ENCODE measurements at regions not wholly inside any gene's neighbourhood (a gene's known extent, or its start where the extent isn't known, plus 50 kb on each side); places are given as distances from the start of the nearest gene placed in this dataset.

- H2AFZ ChIP-seq (ENCODE audit: low read length): no peak overlapping the region
- no peak overlapping the region for H3K14ac ChIP-seq (ENCODE audit: insufficient read length)
- no peak overlapping the region for H2BK5ac ChIP-seq (ENCODE audit: low read depth, low read length)
- H3K56ac ChIP-seq (replicated peaks; ENCODE audit: insufficient read length, low read depth, low read length): no peak overlapping the region
- no peaks in the 10 kb centered on the region for H3K79me1 ChIP-seq (ENCODE audit: low read depth, low read length)
- no peaks in the 10 kb centered on the region for H3K36me3 ChIP-seq (ENCODE audit: control insufficient read depth in 2 of 4, insufficient read depth in 4 of 4, low read length in 3 of 4)
- FAIRE-seq: no peak
- POLR2A ChIA-PET (ENCODE audit: partially characterized antibody): interaction anchor here (1.0 kb wide), 1 partner anchor 19 kb away, joined by 3 read pairs; no protein-coding TSS in a partner anchor
- H4K91ac ChIP-seq (replicated peaks; ENCODE audit: insufficient read length, low read length): no peak overlapping the region
- no peak overlapping the region for H2BK20ac ChIP-seq (ENCODE audit: low read length)
- H4K20me1 ChIP-seq (replicated peaks in 1 of 2; ENCODE audit: control insufficient read depth in 1 of 2, insufficient read depth in 2 of 2, low read length in 2 of 2): no peaks in the 10 kb centered on the region
- H3K23ac ChIP-seq (ENCODE audit: insufficient read length): no peak overlapping the region
- H3K4ac ChIP-seq (replicated peaks; ENCODE audit: insufficient read length, low read depth, low read length): no peak overlapping the region
- H2BK120ac ChIP-seq (replicated peaks; ENCODE audit: low read depth, low read length): no peak overlapping the region
- no peak overlapping the region for H2BK12ac ChIP-seq (ENCODE audit: low read depth, low read length)
- no peaks in the 10 kb centered on the region for H3K27me3 ChIP-seq (replicated peaks in 1 of 4; ENCODE audit: control insufficient read depth in 3 of 4, extremely low read depth in 1 of 4, insufficient read depth in 3 of 4, low read length in 3 of 4)
- H3K79me2 ChIP-seq (ENCODE audit: control insufficient read depth in 1 of 2, insufficient read depth in 2 of 2, low read length in 2 of 2): no peaks in the 10 kb centered on the region
- CTCF ChIA-PET (ENCODE audit: partially characterized antibody): interaction anchor here (1.2 to 3.7 kb wide), 4 partner anchors 10 to 58 kb away, joined by 3 to 10 read pairs (median 4); no protein-coding TSS in a partner anchor
- no peak for DNase-seq (ENCODE audit: low read depth in 1 of 2, low spot score in 2 of 2)
- H4K8ac ChIP-seq (ENCODE audit: extremely low read depth, insufficient read depth, low read length): no peak overlapping the region
- no peak overlapping the region for H2BK15ac ChIP-seq (ENCODE audit: low read length)
- H3K4me1 ChIP-seq (replicated peaks in 1 of 4; ENCODE audit: control insufficient read depth in 3 of 4, insufficient read depth in 4 of 4, low read length in 3 of 4): peaks cover 0 to 3% (median 0%) of the 10 kb centered on the region in 4 experiments; a peak in 4 of 7 replicates
- no peaks in the 10 kb centered on the region for H3K9me3 ChIP-seq (ENCODE audit: insufficient read depth in 2 of 2, low read depth in 1 of 2, low read length in 1 of 2)
- H3K4me2 ChIP-seq (ENCODE audit: insufficient read depth in 1 of 2, low read depth in 2 of 2, low read length in 2 of 2): no peak overlapping the region
- H3K18ac ChIP-seq (ENCODE audit: extremely low read depth, low read length): no peak overlapping the region; the same call in none of the 2 replicates
- H3K9ac ChIP-seq (replicated peaks in 1 of 4; ENCODE audit: extremely low read depth in 1 of 4, low read depth in 3 of 4, low read length in 3 of 4): no peak overlapping the region
- H4K5ac ChIP-seq (ENCODE audit: insufficient read length, low read depth, low read length): no peak overlapping the region
- WGBS, 2 experiments (ENCODE audit: extremely low coverage in 1 of 2, insufficient coverage in 1 of 2, insufficient read length in 1 of 2, insufficient replicate concordance in 2 of 2, low coverage in 1 of 2, low lambda C conversion rate in 2 of 2, missing lambda C conversion rate in 1 of 2): 92% methylated on average over 5 of the region's 5 CpGs; no CpG with 5 or more reads in 1 of the 2 experiments
- H3K27ac ChIP-seq (ENCODE audit: low read depth, low read length): no peak overlapping the region
- H3K4me3 ChIP-seq (ENCODE audit: extremely low read depth in 1 of 4, insufficient read depth in 2 of 4, low read depth in 3 of 4, low read length in 4 of 4): no peak overlapping the region
- H2AK5ac ChIP-seq (ENCODE audit: low read depth, low read length): no peak overlapping the region
- H3K23me2 ChIP-seq (ENCODE audit: low read depth, low read length): no peaks in the 10 kb centered on the region
- TF ChIP-seq KDM1A (IDR thresholded peaks at IDR 0.05; ENCODE audit: borderline replicate concordance, low read length) (no peak), CEBPB (IDR thresholded peaks at IDR 0.05; ENCODE audit: low read depth, low read length) (no peak), POLR2AphosphoS5 (IDR thresholded peaks at IDR 0.05; ENCODE audit: low read depth, low read length) (no peak), TEAD4 (IDR thresholded peaks at IDR 0.05; ENCODE audit: low read depth, low read length) (no peak), E2F6 (IDR thresholded peaks at IDR 0.05) (no peak), CBX8 (IDR thresholded peaks at IDR 0.05; ENCODE audit: borderline replicate concordance, low read depth, low read length) (no peak), RXRA (IDR thresholded peaks at IDR 0.05; ENCODE audit: insufficient read depth, low read depth, low read length) (no peak), POLR2A (IDR thresholded peaks at IDR 0.05; ENCODE audit: control extremely low read depth in 1 of 2, low read depth in 2 of 2, low read length in 2 of 2) (no peak)
Measured at GRCh38 chr15:66641485-66642315, 60.3 kb upstream of the SMAD6 start.
